ENCODE measurements at regions not wholly inside any gene's neighbourhood (a gene's known extent, or its start where the extent isn't known, plus 50 kb on each side); places are given as distances from the start of the nearest gene placed in this dataset.
"Not testable (repeated sequence)": the region's sequence is repeated elsewhere in the genome, so short reads cannot be mapped to it uniquely, and the experiment has no call there.

DNA sequence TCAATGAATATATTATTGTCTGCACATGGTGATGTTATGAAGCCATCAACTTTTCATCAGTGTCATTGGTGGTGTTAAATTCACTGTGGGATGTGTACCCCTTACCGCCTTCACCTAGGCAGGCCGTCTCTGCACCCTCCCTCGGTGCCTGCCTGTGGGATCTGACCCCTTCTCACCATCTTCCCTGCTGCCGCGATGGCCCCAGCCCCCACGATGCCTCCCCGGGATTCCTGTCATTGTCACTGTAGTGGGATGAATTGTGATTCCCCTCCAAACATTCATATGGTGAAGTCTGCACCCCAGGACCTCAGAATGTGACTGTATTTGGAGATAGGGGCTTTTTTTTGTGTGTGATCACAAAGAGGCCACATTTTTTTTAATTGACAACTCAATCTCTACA, 198.3 kb upstream of the HS6ST1 start:
- H3K4me2 ChIP-seq (ENCODE audit: control insufficient read depth, extremely low read depth, insufficient read depth, low read depth, low read length): no peak overlapping the region
- no peak for TF ChIP-seq EZH2 (IDR thresholded peaks at IDR 0.05; ENCODE audit: low read length)
- TF ChIP-seq CTCF (optimal IDR thresholded peaks at IDR 0.05 in 1 of 3, IDR thresholded peaks at IDR 0.05 in 1 of 3, conservative IDR thresholded peaks at IDR 0.05 in 1 of 3; ENCODE audit: extremely low read depth in 1 of 3, insufficient read depth in 2 of 3, low read length in 3 of 3): no peak

GRCh38 chr2:128519028-128519427, 200.4 kb upstream of the HS6ST1 start:
- H3K4me1 ChIP-seq (ENCODE audit: control insufficient read depth, extremely low read depth, insufficient read depth, low read length); H4K20me1 ChIP-seq (ENCODE audit: control insufficient read depth, extremely low read depth, insufficient read depth, low read length); H3K9me3 ChIP-seq (ENCODE audit: control insufficient read depth, low read depth, low read length); H2AFZ ChIP-seq (ENCODE audit: control insufficient read depth, low read length); H3K27ac ChIP-seq (ENCODE audit: control insufficient read depth, insufficient read depth, low read length); H3K79me2 ChIP-seq (ENCODE audit: control insufficient read depth, insufficient read depth, low read length); H3K9ac ChIP-seq (ENCODE audit: control insufficient read depth, extremely low read depth, insufficient read depth, low read length); H3K4me3 ChIP-seq (ENCODE audit: control insufficient read depth in 2 of 3, extremely low read depth in 1 of 3, insufficient read depth in 2 of 3, low read depth in 1 of 3, low read length in 3 of 3); FAIRE-seq; DNase-seq (ENCODE audit: low read depth, low spot score); H3K4me2 ChIP-seq (ENCODE audit: control insufficient read depth, extremely low read depth, insufficient read depth, low read depth, low read length); H3K9me1 ChIP-seq (ENCODE audit: control insufficient read depth, extremely low read depth, insufficient read depth, low read length); dilution Hi-C loops (cut with MboI; ENCODE audit: extremely low pct_ligation_motif_present, low sequenced_read_pairs); H3K36me3 ChIP-seq (ENCODE audit: control insufficient read depth in 2 of 2, extremely low read depth in 1 of 2, insufficient read depth in 2 of 2, low read length in 2 of 2): not testable (repeated sequence)
- H3K27me3 ChIP-seq (ENCODE audit: control insufficient read depth, extremely low read depth, insufficient read depth, low read length): peaks cover 16% of the 10 kb centered on the region

More for the DNA sequence above, 198.3 kb upstream of the HS6ST1 start:
- Histone ChIP-seq H3K4me1 (ENCODE audit: control insufficient read depth, extremely low read depth, insufficient read depth, low read length) (no peaks in the 10 kb centered on the region), H3K27me3 (ENCODE audit: control insufficient read depth, extremely low read depth, insufficient read depth, low read length) (peaks cover 5% of the 10 kb centered on the region), H3K27ac (ENCODE audit: control insufficient read depth, insufficient read depth, low read length) (no peak overlapping the region), H3K79me2 (ENCODE audit: control insufficient read depth, insufficient read depth, low read length) (no peaks in the 10 kb centered on the region), H3K9me1 (ENCODE audit: control insufficient read depth, extremely low read depth, insufficient read depth, low read length) (no peaks in the 10 kb centered on the region), H3K9ac (ENCODE audit: control insufficient read depth, extremely low read depth, insufficient read depth, low read length) (no peak overlapping the region), H4K20me1 (ENCODE audit: control insufficient read depth, extremely low read depth, insufficient read depth, low read length) (no peaks in the 10 kb centered on the region), H3K9me3 (ENCODE audit: control insufficient read depth, low read depth, low read length) (no peaks in the 10 kb centered on the region), H3K36me3 (ENCODE audit: control insufficient read depth in 2 of 2, extremely low read depth in 1 of 2, insufficient read depth in 2 of 2, low read length in 2 of 2) (no peaks in the 10 kb centered on the region), H2AFZ (ENCODE audit: control insufficient read depth, low read length) (no peak overlapping the region), H3K4me3 (ENCODE audit: control insufficient read depth in 2 of 3, extremely low read depth in 1 of 3, insufficient read depth in 2 of 3, low read depth in 1 of 3, low read length in 3 of 3) (no peak overlapping the region)
- DNase-seq (ENCODE audit: low read depth, low spot score): no peak
- FAIRE-seq: no peak
- dilution Hi-C loops (cut with MboI; ENCODE audit: extremely low pct_ligation_motif_present, low sequenced_read_pairs): no loop called here

- Histone ChIP-seq H3K4me1 (ENCODE audit: control insufficient read depth, extremely low read depth, insufficient read depth, low read length) (no peaks in the 10 kb centered on the region), H3K27me3 (ENCODE audit: control insufficient read depth, extremely low read depth, insufficient read depth, low read length) (peaks cover 16% of the 10 kb centered on the region), H3K36me3 (ENCODE audit: control insufficient read depth in 2 of 2, extremely low read depth in 1 of 2, insufficient read depth in 2 of 2, low read length in 2 of 2) (no peaks in the 10 kb centered on the region), H3K27ac (ENCODE audit: control insufficient read depth, insufficient read depth, low read length) (no peak overlapping the region), H3K9me1 (ENCODE audit: control insufficient read depth, extremely low read depth, insufficient read depth, low read length) (no peaks in the 10 kb centered on the region), H3K79me2 (ENCODE audit: control insufficient read depth, insufficient read depth, low read length) (no peaks in the 10 kb centered on the region), H2AFZ (ENCODE audit: control insufficient read depth, low read length) (no peak overlapping the region), H3K9me3 (ENCODE audit: control insufficient read depth, low read depth, low read length) (no peaks in the 10 kb centered on the region), H4K20me1 (ENCODE audit: control insufficient read depth, extremely low read depth, insufficient read depth, low read length) (no peaks in the 10 kb centered on the region), H3K9ac (ENCODE audit: control insufficient read depth, extremely low read depth, insufficient read depth, low read length) (no peak overlapping the region), H3K4me2 (ENCODE audit: control insufficient read depth, extremely low read depth, insufficient read depth, low read depth, low read length) (no peak overlapping the region), H3K4me3 (ENCODE audit: control insufficient read depth in 2 of 3, extremely low read depth in 1 of 3, insufficient read depth in 2 of 3, low read depth in 1 of 3, low read length in 3 of 3) (no peak overlapping the region)
- DNase-seq (ENCODE audit: low read depth, low spot score) (no peak), FAIRE-seq (no peak)
- dilution Hi-C loops (cut with MboI; ENCODE audit: extremely low pct_ligation_motif_present, low sequenced_read_pairs): no loop called here
- TF ChIP-seq EZH2 (IDR thresholded peaks at IDR 0.05; ENCODE audit: low read length) (no peak), CTCF (optimal IDR thresholded peaks at IDR 0.05 in 1 of 3, IDR thresholded peaks at IDR 0.05 in 1 of 3, conservative IDR thresholded peaks at IDR 0.05 in 1 of 3; ENCODE audit: extremely low read depth in 1 of 3, insufficient read depth in 2 of 3, low read length in 3 of 3) (no peak)
Observed at GRCh38 chr2:128519517-128520215, 201.0 kb upstream of the HS6ST1 start.
